Cardiac fibroblast (primary cell): ENCODE measurements at regions not wholly inside any gene's neighbourhood (a gene's known extent, or its start where the extent isn't known, plus 50 kb on each side); places are given as distances from the start of the nearest gene placed in this dataset.
A peak's percentile ranks its signal among the peaks of the same experiment; 100 is the strongest.
"Not testable (repeated sequence)": the region's sequence is repeated elsewhere in the genome, so short reads cannot be mapped to it uniquely, and the experiment has no call there.

Experiments
- DNase-seq, 2 donors: peaks; one replicate each; pipeline versions ENCODE4 v3.0.0 to v3.0.0-alpha.2; 2010; ENCODE audit warnings: low read depth in 2 of 2
- H3K4me3 ChIP-seq, 2 donors: replicated peaks in 1 of 2; 1 replicate in 1 of 2; 2 replicates in 1 of 2; pipeline ENCODE4 v1.5.1; 2011; ENCODE audit warnings: low read depth in 2 of 2, low read length in 2 of 2, mild to moderate bottlenecking in 2 of 2, moderate library complexity in 1 of 2
- TF ChIP-seq, protein P1 (sequence below): IDR thresholded peaks from one replicate; pipeline ENCODE4 v1.5.1; 2011; ENCODE audit warnings: low read depth, mild to moderate bottlenecking, low read length, inconsistent platforms

DNA sequence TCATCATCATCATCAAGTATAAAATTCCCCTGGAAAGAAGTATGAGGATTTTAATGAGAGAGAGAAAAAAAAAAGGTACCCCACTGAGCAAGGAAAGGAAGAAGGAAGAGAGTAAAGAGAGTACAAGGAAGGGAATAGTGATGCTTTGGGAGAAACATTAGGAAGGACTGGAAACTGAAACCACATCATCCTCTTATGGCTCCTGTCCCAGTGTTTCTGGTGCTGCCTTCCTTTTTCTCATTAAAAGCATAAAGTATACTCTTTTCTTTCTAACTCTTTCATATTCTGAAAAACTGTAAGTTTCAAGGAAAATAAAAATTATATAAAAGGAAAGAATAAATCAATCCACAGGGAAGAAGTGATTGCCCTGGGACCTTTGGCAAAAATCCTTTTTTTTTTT lies 616.4 kb upstream of the CBLB start:
- TF ChIP-seq, protein P1, sequence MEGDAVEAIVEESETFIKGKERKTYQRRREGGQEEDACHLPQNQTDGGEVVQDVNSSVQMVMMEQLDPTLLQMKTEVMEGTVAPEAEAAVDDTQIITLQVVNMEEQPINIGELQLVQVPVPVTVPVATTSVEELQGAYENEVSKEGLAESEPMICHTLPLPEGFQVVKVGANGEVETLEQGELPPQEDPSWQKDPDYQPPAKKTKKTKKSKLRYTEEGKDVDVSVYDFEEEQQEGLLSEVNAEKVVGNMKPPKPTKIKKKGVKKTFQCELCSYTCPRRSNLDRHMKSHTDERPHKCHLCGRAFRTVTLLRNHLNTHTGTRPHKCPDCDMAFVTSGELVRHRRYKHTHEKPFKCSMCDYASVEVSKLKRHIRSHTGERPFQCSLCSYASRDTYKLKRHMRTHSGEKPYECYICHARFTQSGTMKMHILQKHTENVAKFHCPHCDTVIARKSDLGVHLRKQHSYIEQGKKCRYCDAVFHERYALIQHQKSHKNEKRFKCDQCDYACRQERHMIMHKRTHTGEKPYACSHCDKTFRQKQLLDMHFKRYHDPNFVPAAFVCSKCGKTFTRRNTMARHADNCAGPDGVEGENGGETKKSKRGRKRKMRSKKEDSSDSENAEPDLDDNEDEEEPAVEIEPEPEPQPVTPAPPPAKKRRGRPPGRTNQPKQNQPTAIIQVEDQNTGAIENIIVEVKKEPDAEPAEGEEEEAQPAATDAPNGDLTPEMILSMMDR: no peak
- H3K4me3 ChIP-seq: no peak overlapping the region
- peak in 1 of 2 donors; percentile 10 for DNase-seq

DNA sequence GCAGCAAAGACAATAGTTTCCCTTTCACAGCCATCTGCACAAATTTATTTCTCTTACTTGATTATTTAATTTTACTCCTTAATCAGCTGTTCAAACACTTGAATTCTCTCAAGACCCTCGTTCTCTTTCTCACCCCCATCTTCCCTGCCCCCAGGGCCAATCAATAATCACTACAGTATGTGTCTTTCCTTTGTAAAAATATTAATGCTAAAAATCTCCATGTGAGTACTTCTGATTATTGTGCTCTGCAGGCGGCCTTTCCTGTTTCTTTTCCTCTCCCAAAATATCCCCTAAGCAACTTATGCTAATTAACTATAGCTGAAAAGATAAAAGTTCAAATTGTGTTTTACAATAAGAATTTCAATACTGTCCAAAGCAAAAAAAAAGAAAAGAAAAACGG lies 617.0 kb upstream of the CBLB start:
- TF ChIP-seq, protein P1: no peak
- DNase-seq: no peak
- no peak overlapping the region for H3K4me3 ChIP-seq

DNA sequence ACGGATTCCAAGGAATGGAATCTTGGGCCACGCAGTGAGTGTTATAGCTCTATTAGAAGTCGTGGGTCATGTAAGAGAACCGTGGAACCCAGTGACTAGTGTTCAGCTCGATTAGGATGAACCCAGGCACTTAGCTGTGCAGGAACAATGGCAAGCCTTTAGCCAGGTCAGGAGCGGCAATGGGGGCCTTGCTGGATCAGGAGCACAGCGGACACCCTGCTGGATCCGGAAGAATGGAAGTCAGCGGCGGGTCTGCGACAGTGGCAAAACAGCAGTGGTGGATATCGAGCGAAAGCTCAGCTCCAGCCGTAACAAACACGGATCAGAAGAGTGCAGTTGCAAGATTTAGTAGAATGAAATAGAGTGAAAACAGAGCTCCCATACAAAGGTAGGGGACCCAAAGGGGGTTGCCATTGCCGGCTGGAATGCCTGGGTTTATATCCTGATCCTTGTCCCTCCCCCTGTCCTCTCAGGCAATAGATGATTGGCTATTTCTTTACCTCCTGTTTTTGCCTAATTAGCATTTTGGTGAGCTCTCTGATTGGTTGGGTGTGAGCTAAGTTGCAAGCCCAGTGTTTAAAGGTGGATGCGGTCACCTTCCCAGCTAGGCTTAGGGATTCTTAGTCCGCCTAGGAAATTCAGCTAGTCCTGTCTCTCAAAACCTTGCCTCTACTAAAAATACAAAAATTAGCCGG lies 618.3 kb upstream of the CBLB start:
- not testable (repeated sequence) for DNase-seq

DNA sequence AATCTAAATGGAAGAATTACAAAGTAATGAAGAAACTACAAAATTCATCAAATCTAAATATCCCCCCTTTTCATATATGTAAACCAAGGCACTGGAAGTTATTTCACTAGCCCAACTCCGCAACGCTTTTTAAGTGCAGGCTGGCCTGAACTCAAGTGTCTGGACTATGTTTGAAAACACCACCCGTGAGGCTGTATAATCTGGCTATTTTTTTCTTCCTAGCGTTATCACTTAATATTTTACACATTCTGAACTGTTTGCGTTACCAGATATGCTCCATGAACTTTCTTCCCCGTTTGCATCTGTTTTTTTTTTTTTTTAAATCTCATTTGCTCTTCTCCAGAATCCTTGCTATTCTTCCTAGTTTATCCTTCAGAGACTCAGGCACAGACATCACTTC lies 619.5 kb upstream of the CBLB start:
- H3K4me3 ChIP-seq: no peak overlapping the region
- peak in 1 of 2 donors; percentile 11 for DNase-seq
- TF ChIP-seq, protein P1: no peak

More for the DNA sequence above, 618.3 kb upstream of the CBLB start:
- H3K4me3 ChIP-seq: not testable (repeated sequence)

DNA sequence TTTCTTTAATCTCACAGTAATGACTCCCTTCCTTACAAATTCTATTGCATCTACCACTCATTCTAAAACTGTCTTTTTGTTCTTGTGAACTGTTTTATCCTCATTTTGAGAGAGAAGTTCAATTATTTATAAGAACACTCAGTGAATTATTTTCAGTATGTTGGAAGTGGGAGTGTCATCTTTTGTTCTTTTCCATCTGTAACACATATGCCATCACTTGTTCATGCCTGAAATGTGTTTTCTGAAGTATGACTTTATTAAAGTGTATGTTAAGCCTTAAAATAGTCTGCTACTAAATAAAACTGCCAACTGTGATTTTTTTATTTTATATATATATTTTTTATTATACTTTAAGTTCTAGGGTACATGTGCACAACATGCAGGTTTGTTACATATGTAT lies 623.0 kb upstream of the CBLB start:
- H3K4me3 ChIP-seq: no peak overlapping the region
- TF ChIP-seq, protein P1: no peak

DNA sequence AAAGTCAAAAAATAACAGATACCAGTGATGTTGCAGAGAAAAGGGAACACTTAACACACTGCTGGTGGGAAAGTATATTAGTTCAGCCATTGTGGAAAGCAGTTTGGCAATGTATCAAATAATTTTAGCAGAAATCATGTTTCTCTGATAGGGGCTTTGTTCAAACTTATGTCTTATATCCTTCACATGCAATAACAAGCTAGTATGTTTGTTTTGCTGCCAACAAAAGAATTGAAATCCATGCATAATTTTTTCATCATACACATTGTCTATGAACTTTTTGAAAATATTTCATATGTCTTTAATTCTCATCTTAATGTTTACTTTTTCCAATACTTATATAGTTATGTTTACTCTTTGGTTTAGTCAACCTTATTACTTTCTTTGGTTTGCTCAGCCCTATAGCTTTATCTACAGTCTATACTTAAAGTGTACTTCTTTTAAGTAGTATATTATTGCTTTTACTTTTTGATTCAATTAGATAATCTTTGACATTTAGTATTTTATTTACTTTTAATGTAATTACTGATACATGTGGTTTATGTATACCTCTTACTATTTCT lies 639.6 kb upstream of the CBLB start:
- H3K4me3 ChIP-seq: no peak overlapping the region
- no peak for DNase-seq
- TF ChIP-seq, protein P1: no peak

More for the DNA sequence above, 623.0 kb upstream of the CBLB start:
- no peak for DNase-seq

DNA sequence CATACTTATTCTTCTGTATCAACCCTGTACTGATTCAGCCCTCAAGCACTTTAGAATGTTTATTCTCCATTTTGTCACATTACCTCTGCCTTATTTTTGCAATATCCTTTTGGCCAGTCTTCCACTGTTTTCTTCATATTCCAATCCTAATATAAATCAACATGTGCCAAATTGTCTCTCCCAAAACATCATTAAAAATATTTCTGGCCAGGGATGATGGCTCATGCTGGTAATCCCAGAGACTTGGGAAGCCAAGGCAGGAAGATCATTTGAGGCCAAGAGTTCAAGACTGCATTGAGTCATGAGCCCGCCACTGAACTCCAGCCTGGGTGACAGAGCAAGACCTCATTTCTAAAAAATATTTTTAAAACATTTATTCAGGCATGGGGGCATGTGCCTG lies 641.4 kb upstream of the CBLB start:
- TF ChIP-seq, protein P1: no peak
- peak; percentile 40 to 47 for DNase-seq
- H3K4me3 ChIP-seq: no peak overlapping the region
